ENCODE measurements at regions not wholly inside any gene's neighbourhood (a gene's known extent, or its start where the extent isn't known, plus 50 kb on each side); places are given as distances from the start of the nearest gene placed in this dataset.
"Not testable (repeated sequence)": the region's sequence is repeated elsewhere in the genome, so short reads cannot be mapped to it uniquely, and the experiment has no call there.

DNA sequence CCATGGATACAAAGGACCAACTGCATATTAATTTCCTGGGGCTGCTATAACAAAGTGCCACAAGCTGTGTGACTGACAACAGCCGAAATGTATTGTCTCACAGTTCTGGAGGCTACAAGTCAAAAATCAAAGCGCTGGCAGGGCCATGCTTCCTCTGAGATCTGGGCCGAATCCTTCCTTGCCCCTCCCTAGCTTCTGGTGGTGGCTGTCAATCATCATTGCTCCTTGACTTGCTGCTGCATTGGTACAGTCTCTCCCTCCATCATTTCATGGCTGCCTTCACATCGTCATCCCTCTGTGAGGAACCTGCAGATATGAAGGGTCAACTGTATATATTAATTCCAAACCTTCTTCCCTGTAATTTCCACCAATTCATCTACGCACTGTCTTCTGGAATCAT is 118.3 kb downstream of the EXOC5 start:
- DNase-seq (ENCODE audit: low read depth): no peak

DNA sequence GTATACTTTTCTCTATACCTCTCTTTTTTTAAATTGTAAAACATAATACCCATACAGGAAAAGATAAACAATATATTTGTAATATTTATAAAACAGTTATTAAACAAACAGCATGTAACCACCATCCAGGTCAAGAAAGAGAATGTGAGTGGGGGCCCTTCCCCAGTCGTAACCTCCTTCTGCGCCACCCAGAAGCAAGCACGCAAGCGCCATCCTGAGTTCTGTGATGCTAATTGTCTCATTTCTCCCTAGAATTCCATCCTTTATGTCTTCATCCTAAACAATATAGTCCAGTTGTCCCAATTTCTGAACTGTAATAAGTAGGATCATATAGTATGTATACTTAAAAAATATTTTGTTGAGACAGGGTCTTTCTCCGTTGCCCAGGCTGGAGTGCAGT is 129.5 kb downstream of the EXOC5 start:
- DNase-seq (ENCODE audit: low read depth): no peak

DNA sequence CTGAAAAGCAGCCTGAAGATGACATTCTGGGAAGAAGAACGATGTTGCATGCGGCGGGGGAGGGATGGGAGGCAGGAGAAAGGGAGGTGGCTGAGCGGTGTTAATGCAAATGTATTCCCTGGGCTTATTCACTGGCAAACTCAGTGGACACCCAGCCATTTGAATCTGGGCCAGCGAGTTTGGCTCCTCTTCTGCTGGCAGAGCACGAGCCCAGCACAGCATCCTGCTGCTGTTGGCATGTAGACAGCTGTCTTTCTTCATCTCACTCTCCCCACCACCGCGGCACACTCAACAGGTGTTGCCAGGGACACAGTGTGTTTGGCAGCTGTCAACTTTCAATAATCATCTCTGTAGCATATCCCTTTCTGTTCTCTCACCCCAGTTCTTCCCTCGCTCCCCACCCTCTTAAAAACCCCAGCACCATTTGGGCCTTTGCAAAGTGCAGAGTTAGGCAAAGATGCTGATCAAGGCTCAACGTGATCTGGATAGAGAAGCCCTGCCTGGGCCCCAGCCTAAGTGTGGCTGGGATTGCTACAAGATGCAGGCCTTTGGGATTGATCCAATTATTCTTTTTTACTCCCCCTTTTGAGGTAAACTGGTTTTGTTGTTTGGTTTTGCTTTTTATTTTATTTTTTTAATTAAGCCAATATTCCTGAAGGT is 131.9 kb downstream of the EXOC5 start:
- no peak for DNase-seq (ENCODE audit: low read depth)

DNA sequence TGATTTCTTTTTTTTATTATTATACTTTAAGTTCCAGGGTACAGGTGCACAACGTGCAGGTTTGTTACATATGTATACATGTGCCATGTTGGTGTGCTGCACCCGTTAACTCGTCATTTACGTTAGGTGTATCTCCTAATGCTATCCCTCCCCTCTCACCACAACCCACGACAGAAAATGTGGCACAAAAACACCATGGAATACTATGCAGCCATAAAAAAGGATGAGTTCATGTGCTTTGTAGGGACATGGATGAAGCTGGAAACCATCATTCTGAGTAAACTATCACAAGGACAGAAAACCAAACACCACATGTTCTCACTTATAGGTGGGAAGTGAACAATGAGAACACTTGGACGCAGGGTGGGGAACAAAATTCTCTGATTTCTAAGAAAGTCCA is 140.9 kb downstream of the EXOC5 start:
- DNase-seq (ENCODE audit: low read depth): not testable (repeated sequence)

GRCh38 chr14:57122129-57122528 is 146.6 kb downstream of the EXOC5 start:
- DNase-seq (ENCODE audit: low read depth): no peak

DNA sequence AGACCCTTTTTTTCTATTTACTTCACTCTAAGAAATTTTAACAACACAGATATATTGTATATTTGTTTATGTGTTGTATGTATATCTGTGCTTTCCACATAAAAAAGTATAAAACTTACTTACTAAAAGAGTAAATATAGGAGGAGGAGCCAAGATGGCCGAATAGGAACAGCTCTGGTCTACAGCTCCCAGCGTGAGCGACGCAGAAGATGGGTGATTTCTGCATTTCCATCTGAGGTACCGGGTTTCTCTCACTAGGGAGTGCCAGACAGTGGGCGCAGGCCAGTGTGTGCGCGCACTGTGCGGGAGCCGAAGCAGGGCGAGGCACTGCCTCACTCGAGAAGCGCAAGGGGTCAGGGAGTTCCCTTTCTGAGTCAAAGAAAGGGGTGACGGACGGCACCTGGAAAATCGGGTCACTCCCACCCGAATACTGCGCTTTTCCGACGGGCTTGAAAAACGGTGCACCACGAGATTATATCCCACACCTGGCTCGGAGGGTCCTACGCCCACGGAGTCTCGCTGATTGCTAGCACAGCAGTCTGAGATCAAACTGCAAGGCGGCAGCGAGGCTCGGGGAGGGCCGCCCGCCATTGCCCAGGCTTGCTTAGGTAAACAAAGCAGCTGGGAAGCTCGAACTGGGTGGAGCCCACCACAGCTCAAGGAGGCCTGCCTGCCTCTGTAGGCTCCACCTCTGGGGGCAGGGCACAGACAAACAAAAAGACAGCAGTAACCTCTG is 156.5 kb downstream of the EXOC5 start:
- not testable (repeated sequence) for DNase-seq (ENCODE audit: low read depth)

DNA sequence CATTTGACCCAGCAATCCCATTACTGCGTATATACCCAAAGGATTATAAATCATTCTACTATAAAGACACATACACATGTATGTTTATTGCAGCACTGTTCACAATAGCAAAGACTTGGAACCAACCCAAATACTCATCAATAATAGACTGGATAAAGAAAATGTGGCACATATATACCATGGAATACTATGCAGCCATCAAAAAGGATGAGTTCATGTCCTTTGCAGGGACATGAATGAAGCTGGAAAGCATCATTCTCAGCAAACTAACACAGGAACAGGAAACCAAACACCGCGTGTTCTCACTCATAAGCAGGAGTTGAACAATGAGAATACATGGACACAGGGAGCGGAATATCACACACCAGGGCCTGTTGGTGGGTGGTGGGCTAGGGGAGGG is 158.3 kb downstream of the EXOC5 start:
- DNase-seq (ENCODE audit: low read depth): not testable (repeated sequence)

GRCh38 chr14:57091030-57091608 is 177.6 kb downstream of the EXOC5 start:
- no peak for DNase-seq (ENCODE audit: low read depth)

- DNase-seq (ENCODE audit: low read depth): no peak
Measured at GRCh38 chr14:57089901-57090300, 178.8 kb downstream of the EXOC5 start.

- no peak for DNase-seq (ENCODE audit: low read depth)
Measured at GRCh38 chr14:57087841-57088240, 180.9 kb downstream of the EXOC5 start.

GRCh38 chr14:57086271-57087162 is 182.2 kb downstream of the EXOC5 start:
- DNase-seq (ENCODE audit: low read depth): no peak

GRCh38 chr14:57085801-57086200 is 182.9 kb downstream of the EXOC5 start:
- DNase-seq (ENCODE audit: low read depth): no peak

- DNase-seq (ENCODE audit: low read depth): no peak
Measured at GRCh38 chr14:57085043-57085442, 183.7 kb downstream of the EXOC5 start.

DNA sequence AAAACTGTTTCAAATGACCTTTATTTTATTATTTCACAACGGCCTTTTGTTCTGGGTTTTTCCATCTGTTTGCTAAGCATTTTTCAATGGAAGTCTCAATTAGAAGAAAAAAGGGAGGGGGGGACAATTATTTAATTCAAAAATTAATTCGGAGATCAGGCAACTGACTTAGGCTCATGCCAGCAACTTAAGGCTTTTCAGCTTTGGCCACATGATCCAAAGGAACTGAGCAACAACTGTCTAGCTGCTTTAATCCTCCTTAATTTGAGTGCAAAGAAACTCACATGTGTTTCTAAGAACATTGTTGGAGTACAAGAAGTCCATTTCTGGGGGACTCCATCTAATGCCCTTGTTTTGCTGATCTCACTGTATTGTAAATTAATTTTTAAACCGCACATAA is 188.0 kb downstream of the EXOC5 start:
- no peak for DNase-seq (ENCODE audit: low read depth)

- no peak for DNase-seq (ENCODE audit: low read depth)
Measured at GRCh38 chr14:57078054-57078453, 190.7 kb downstream of the EXOC5 start.

- DNase-seq (ENCODE audit: low read depth): no peak
Measured at GRCh38 chr14:57073986-57074385, 194.7 kb downstream of the EXOC5 start.

DNA sequence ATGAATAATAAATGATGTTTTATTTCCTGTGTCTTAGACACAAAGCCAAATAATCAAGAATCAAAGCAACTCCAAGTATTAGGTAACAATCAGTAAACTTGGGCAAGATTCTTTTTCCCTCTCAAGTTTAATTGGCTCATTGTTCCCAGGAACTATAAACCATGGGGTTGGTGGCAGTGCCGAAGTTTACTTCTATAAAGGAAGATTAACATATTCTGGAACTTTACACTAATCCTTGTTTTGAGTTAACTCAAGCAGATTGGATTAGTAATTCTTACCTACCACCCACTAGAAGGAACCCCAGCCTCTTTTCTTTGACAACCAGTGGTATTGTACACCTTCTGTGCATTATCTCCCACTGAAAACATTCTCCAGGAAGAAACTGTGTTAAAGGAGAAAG is 197.1 kb downstream of the EXOC5 start:
- DNase-seq (ENCODE audit: low read depth): no peak

DNA sequence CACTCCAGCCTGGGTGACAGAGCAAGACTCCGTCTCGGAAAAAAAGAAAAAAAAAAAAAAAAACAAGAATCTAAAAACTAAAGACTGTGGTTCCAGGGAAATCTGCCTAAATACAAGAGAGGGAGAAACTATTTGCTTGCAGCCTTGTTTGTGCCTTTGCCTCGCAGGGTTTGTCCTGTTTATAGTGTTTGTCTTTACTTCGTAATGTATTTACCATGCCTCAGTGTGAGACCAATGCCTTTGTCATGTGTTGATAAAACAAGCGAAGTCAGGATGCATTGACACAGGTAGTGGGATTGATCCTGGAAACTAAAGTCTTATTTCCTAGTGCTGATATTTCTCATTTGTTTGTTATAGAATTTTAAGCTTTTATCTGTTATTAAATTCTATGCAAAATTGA is 199.0 kb downstream of the EXOC5 start:
- DNase-seq (ENCODE audit: low read depth): no peak

DNA sequence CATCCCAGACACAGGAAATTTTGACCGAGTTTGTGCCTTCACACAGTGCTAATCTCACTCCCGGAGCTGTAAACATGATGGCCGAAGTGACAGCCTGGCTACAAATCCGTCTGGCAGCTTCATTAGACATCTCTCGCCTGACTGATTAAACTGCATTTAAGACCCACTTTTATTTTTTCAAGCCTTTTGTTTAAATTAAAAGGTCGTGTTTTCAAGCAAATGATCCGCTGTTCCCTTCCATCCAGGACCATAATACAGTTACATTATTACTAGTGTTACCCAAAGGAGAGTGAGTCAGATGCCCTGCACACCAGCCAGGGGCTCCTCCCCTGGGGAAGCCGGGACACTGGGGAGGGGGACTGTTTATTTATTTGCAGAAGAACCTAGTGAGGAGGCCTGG is 200.2 kb downstream of the EXOC5 start:
- no peak for DNase-seq (ENCODE audit: low read depth)

DNA sequence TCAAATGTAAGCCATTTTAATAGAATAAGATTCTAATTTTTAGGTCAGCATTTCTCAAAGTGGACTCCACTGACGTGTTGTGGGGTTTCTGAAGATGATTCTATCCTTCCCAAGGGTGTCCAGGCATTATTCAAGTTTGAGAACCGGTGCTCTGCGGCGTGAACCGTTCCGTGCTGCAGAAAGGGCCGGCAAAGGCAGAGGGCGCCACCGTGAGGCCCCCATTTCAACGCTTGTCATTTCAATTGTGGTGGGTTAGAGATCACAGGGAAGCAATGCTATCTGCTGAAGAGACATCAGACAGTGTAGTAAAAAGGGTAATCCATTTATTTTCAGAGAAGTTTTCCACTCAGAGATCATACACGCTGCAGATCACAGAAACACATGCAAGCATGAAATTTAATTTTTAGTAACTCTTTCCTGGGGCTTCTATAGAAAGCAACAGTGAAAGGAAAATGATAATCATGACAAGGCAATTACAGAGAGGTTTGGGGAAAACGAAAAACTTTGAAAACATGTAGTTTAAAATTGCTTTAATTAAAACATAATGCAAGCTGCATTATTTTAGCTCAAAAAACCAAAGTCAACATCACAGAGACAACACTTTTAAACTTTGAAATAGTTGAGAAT is 201.7 kb downstream of the EXOC5 start:
- DNase-seq (ENCODE audit: low read depth): no peak

GRCh38 chr14:57066463-57066862 is 202.2 kb downstream of the EXOC5 start:
- no peak for DNase-seq (ENCODE audit: low read depth)
